Activated CD4-positive, alpha-beta T cell treated with anti-CD3 and anti-CD28 coated beads for 36 hours (primary cell): ENCODE measurements at regions not wholly inside any gene's neighbourhood (a gene's known extent, or its start where the extent isn't known, plus 50 kb on each side); places are given as distances from the start of the nearest gene placed in this dataset.
"Not testable (repeated sequence)": the region's sequence is repeated elsewhere in the genome, so short reads cannot be mapped to it uniquely, and the experiment has no call there.

Experiments used
- ATAC-seq: fragments of 200-7000 bp; cut with Tn5 transposase; one replicate; pipeline ENCODE4 v1.10.0; 2021; ENCODE audit warnings: mild to moderate bottlenecking, moderate library complexity
- CTCF ChIA-PET: fragments of 350-600 bp; sonication (Branson Sonifier 250); formaldehyde crosslinking; loops from one replicate; lab custom pipeline; 2021; ENCODE audit warnings: antibody characterized with exemption; lab: Charles Lee
- POLR2A ChIA-PET: fragments of 350-600 bp; sonication (Branson Sonifier 250); formaldehyde crosslinking; loops from one replicate; lab custom pipeline; 2021; ENCODE audit warnings: antibody characterized with exemption, inconsistent platforms; lab: Charles Lee
- DNase-seq: peaks from one replicate; pipeline ENCODE4 v3.0.0-alpha.2; 2020
- H3K27ac Mint-ChIP-seq: one replicate; pipeline ENCODE4 v1.8.0; 2021; ENCODE audit warnings: mixed read lengths
- H3K27me3 Mint-ChIP-seq: one replicate; pipeline ENCODE4 v1.8.0; 2021; ENCODE audit warnings: mixed read lengths
- H3K36me3 Mint-ChIP-seq: one replicate; pipeline ENCODE4 v1.8.0; 2021; ENCODE audit warnings: low read depth, mixed read lengths
- H3K4me1 Mint-ChIP-seq: one replicate; pipeline ENCODE4 v1.8.0; 2021; ENCODE audit warnings: mixed read lengths
- H3K4me3 Mint-ChIP-seq: one replicate; pipeline ENCODE4 v1.8.0; 2021; ENCODE audit warnings: mild to moderate bottlenecking, moderate library complexity, mixed read lengths
- H3K9me3 Mint-ChIP-seq: one replicate; pipeline ENCODE4 v1.8.0; 2021; ENCODE audit warnings: low read depth, mixed read lengths
- intact Hi-C, 2 experiments: fragments of 100-400 bp; cut with DNase I in 1 of 2; cut with micrococcal nuclease in 1 of 2; formaldehyde crosslinking; loops; one replicate each; pipeline versions ENCODE4 v1.14.2 to v1.15.1; 2022 to 2024; cut with DNase I, micrococcal nuclease

- Mint-ChIP-seq H3K36me3 (no peaks in the 10 kb centered on the region), H3K4me3 (no peak overlapping the region), H3K27ac (no peak overlapping the region), H3K4me1 (no peaks in the 10 kb centered on the region), H3K27me3 (peaks cover 31% of the 10 kb centered on the region), H3K9me3 (no peaks in the 10 kb centered on the region)
- DNase-seq: no peak
- ChIA-PET CTCF (no interaction called here), POLR2A (no interaction called here)
- intact Hi-C loops: no loop called here
- no peak for ATAC-seq
Measured at GRCh38 chr2:131584380-131584779, 56.7 kb downstream of the CCDC74A start.

DNA sequence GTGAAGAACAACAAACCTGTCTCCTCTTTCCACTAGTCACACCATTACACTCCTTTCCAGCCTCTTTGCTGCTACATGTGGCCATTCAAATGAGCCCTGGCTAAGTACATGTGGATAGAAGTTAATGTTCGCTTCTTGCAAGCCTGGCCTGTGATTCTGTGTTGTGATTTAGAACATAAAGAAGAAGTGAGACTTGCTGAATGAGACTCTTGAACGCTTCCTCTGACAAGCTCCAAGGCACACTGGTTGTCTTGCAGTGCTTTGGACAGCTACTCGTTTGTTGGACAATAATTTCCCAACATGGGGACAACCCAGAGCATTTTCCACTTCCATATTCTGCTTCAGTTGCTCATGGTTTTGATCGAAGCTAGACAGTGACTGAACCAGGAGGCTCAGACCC lies 57.3 kb downstream of the CCDC74A start:
- CTCF ChIA-PET: no interaction called here
- H3K4me1 Mint-ChIP-seq: no peaks in the 10 kb centered on the region
- H3K27ac Mint-ChIP-seq: no peak overlapping the region
- intact Hi-C loops: no loop called here
- peaks cover 31% of the 10 kb centered on the region for H3K27me3 Mint-ChIP-seq
- no peak overlapping the region for H3K4me3 Mint-ChIP-seq
- DNase-seq (no peak), ATAC-seq (no peak)
- H3K36me3 Mint-ChIP-seq: no peaks in the 10 kb centered on the region
- H3K9me3 Mint-ChIP-seq: no peaks in the 10 kb centered on the region
- POLR2A ChIA-PET: no interaction called here

DNA sequence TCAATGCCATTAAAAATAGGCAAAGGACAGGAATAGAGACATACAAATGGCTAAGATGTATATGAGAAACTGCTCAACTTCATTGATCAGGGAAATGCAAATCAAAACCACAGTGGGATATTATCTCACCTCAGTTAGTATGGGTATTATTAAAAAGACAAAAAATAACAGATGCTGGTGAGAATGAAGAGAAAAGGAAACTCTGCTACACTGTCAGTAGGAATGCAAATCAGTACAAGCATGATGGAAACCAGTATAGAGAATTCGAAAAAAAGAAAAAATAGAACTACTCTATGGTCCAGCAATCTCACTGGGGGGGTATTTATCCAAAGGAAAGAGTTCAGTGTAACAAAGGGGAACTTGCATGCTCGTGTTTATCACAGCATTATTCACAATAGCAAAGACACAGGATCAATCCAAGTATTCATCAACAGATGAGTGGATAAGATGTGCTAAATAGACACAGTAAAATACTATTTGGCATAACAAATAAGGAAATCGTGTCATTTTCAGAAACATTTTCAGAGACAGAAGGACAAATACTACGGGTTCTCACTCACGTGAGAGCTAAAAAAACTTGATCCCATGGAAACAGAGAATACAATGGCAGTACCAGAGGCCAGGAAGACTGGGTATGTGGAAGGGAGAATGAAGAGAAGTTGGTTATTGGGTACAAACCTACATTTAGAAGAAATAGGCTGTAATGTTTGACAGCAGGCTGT lies 60.6 kb downstream of the CCDC74A start:
- H3K27ac Mint-ChIP-seq: no peak overlapping the region
- H3K4me1 Mint-ChIP-seq: no peaks in the 10 kb centered on the region
- peaks cover 20% of the 10 kb centered on the region for H3K27me3 Mint-ChIP-seq
- no peaks in the 10 kb centered on the region for H3K36me3 Mint-ChIP-seq
- intact Hi-C loops: no loop called here
- CTCF ChIA-PET: no interaction called here
- no peaks in the 10 kb centered on the region for H3K9me3 Mint-ChIP-seq
- DNase-seq (no peak), ATAC-seq (no peak)
- POLR2A ChIA-PET: no interaction called here
- no peak overlapping the region for H3K4me3 Mint-ChIP-seq

- intact Hi-C loops, H3K9me3 Mint-ChIP-seq, DNase-seq, POLR2A ChIA-PET, H3K4me3 Mint-ChIP-seq, H3K27ac Mint-ChIP-seq, CTCF ChIA-PET, ATAC-seq, H3K36me3 Mint-ChIP-seq, H3K4me1 Mint-ChIP-seq: not testable (repeated sequence)
- peaks cover 16% of the 10 kb centered on the region for H3K27me3 Mint-ChIP-seq
Measured at GRCh38 chr2:131589126-131589525, 61.4 kb downstream of the CCDC74A start.

DNA sequence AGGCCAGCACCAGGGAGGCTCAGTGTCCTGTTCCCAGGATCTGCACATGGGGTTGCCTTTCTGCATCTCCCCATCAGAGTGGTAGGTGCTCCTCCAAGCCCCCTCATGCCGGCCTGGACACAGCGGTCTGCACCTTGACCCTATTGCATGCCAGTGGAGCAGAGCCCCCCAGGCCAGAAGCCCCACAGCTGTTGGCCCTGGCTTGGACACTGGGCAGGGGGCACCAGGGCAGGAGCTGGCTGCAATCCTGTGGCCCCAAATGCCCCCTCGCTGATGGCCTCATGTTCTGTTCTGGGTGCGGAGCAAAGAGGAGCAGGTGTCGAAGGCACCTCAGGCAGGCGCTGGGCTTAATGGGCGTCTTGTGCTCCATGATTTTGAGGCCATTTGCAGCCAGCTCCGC lies 62.7 kb downstream of the CCDC74A start:
- Mint-ChIP-seq H3K4me3 (no peak overlapping the region), H3K4me1 (no peaks in the 10 kb centered on the region), H3K27ac (no peak overlapping the region), H3K36me3 (no peaks in the 10 kb centered on the region), H3K27me3 (peaks cover 16% of the 10 kb centered on the region), H3K9me3 (no peaks in the 10 kb centered on the region)
- DNase-seq: no peak
- intact Hi-C loops: no loop called here
- POLR2A ChIA-PET: no interaction called here
- CTCF ChIA-PET: no interaction called here
- ATAC-seq: no peak

DNA sequence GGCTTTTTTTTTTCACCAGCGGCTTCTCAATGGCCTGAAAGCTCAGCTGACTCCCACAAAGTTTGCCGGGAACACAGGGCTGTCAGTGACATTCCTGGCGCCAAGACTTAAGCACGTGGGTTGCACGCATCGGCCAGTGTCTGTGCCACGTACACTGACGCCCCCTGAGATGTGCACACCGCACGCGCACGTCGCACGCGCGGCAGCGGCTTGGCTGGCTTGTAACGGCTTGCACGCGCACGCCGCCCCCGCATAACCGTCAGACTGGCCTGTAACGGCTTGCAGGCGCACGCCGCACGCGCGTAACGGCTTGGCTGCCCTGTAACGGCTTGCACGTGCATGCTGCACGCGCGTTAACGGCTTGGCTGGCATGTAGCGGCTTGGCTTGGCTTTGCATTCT lies 63.2 kb downstream of the CCDC74A start:
- Mint-ChIP-seq H3K9me3 (no peaks in the 10 kb centered on the region), H3K4me3 (no peak overlapping the region), H3K4me1 (no peaks in the 10 kb centered on the region), H3K36me3 (no peaks in the 10 kb centered on the region), H3K27ac (no peak overlapping the region), H3K27me3 (peaks cover 16% of the 10 kb centered on the region)
- ChIA-PET POLR2A (no interaction called here), CTCF (no interaction called here)
- ATAC-seq (no peak), DNase-seq (no peak)
- intact Hi-C loops: no loop called here

DNA sequence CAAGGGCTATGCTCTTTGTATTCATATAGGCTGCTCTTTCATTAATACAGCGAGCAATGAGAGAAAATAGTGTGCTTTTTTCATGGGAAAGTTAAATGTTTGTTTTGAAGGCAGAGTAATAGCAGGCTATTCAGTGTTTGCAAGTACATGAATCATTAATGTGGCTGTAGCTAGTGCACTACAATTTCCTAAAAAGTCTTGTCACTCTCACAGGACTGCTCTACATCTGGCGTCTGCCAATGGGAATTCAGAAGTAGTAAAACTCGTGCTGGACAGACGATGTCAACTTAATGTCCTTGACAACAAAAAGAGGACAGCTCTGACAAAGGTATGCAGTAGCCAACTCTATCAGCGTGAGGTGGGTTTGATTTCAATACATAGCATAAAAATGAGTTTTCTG lies 68.9 kb downstream of the CCDC74A start:
- H3K27ac Mint-ChIP-seq, H3K4me1 Mint-ChIP-seq, DNase-seq, H3K36me3 Mint-ChIP-seq, intact Hi-C loops, CTCF ChIA-PET, H3K9me3 Mint-ChIP-seq, POLR2A ChIA-PET, ATAC-seq, H3K4me3 Mint-ChIP-seq: not testable (repeated sequence)
- H3K27me3 Mint-ChIP-seq: peaks cover 18% of the 10 kb centered on the region

DNA sequence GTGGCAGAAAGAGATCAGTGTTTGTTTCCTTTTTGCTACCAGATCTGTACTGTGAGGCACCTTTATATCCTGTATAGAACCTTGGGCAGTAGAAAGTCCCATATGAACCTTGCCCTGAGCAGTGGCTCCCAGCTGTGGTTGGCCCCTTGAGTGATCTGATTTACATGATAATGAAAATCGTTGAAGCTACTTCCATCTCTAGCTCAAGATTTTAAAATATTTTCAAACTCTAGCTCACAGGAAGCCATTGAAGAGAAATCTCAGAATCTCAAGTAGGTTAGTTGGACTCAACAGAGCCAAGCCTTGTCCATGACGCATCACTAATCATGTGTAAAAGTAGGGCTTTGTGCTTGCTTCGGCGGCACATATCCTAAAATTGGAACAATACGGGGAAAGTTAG lies 74.8 kb downstream of the CCDC74A start:
- H3K9me3 Mint-ChIP-seq, ATAC-seq, POLR2A ChIA-PET, H3K4me3 Mint-ChIP-seq, DNase-seq, H3K4me1 Mint-ChIP-seq, CTCF ChIA-PET, intact Hi-C loops, H3K27ac Mint-ChIP-seq, H3K36me3 Mint-ChIP-seq: not testable (repeated sequence)
- H3K27me3 Mint-ChIP-seq: peaks cover 20% of the 10 kb centered on the region

GRCh38 chr2:131604652-131605051 lies 77.0 kb downstream of the CCDC74A start:
- H3K27ac Mint-ChIP-seq, CTCF ChIA-PET, H3K9me3 Mint-ChIP-seq, H3K4me3 Mint-ChIP-seq, intact Hi-C loops, POLR2A ChIA-PET, DNase-seq, ATAC-seq, H3K4me1 Mint-ChIP-seq, H3K36me3 Mint-ChIP-seq: not testable (repeated sequence)
- H3K27me3 Mint-ChIP-seq: peaks cover 25% of the 10 kb centered on the region

- H3K9me3 Mint-ChIP-seq, POLR2A ChIA-PET, H3K4me1 Mint-ChIP-seq, ATAC-seq, DNase-seq, H3K36me3 Mint-ChIP-seq, H3K27ac Mint-ChIP-seq, H3K4me3 Mint-ChIP-seq, CTCF ChIA-PET, intact Hi-C loops: not testable (repeated sequence)
- peaks cover 25% of the 10 kb centered on the region for H3K27me3 Mint-ChIP-seq
Measured at GRCh38 chr2:131606366-131606765, 78.7 kb downstream of the CCDC74A start.

DNA sequence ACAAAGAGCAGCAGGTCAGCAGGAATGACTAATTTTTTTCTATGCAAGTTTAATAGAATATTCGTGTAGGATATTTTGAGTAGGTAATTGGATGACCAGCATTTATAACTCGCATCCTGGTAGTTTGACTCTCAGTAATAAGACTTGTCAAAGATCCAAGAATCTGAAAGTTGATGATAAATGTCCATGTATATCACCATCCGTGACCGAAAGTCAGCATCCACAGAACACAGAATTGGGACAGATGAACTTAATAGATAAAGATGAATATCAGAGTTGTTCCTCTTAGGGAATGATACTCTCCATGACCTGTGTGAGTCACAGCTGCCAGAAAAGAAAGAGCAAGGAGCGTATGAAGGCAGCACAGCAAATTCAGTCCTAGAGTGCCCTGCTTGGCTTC lies 79.4 kb downstream of the CCDC74A start:
- H3K9me3 Mint-ChIP-seq, DNase-seq, POLR2A ChIA-PET, CTCF ChIA-PET, intact Hi-C loops, ATAC-seq, H3K4me1 Mint-ChIP-seq, H3K4me3 Mint-ChIP-seq, H3K36me3 Mint-ChIP-seq, H3K27ac Mint-ChIP-seq: not testable (repeated sequence)
- peaks cover 24% of the 10 kb centered on the region for H3K27me3 Mint-ChIP-seq

GRCh38 chr2:131614539-131614938 lies 86.9 kb downstream of the CCDC74A start:
- CTCF ChIA-PET, H3K9me3 Mint-ChIP-seq, ATAC-seq, intact Hi-C loops, H3K27ac Mint-ChIP-seq, H3K4me1 Mint-ChIP-seq, H3K36me3 Mint-ChIP-seq, H3K4me3 Mint-ChIP-seq, DNase-seq, POLR2A ChIA-PET: not testable (repeated sequence)
- peaks cover 13% of the 10 kb centered on the region for H3K27me3 Mint-ChIP-seq
